DOHH2 (cell line): ENCODE measurements at regions not wholly inside any gene's neighbourhood (a gene's known extent, or its start where the extent isn't known, plus 50 kb on each side); places are given as distances from the start of the nearest gene placed in this dataset.

Experiments used
- H3F3A ChIP-seq: fragments of 200-600 bp; sonication (generic), shearing (Covaris generic); 2 replicates; pipeline ENCODE4 v1.6.0; 2016; ENCODE audit warnings: antibody characterized with exemption, mild to moderate bottlenecking; ENCODE audit not compliant: control insufficient read depth, insufficient read depth
- H3K27ac ChIP-seq: fragments of 200-600 bp; sonication (generic); 2 replicates; pipeline ENCODE4 v1.5.1; 2014; ENCODE audit warnings: low read depth, mild to moderate bottlenecking, low read length, moderate library complexity
- H3K27me3 ChIP-seq: fragments of 200-600 bp; sonication (generic); 2 replicates; pipeline ENCODE4 v1.6.1; 2014; ENCODE audit warnings: mild to moderate bottlenecking, low read length, mixed read lengths; ENCODE audit not compliant: control insufficient read depth
- H3K36me3 ChIP-seq: fragments of 200-600 bp; sonication (generic); 2 replicates; pipeline ENCODE4 v1.6.1; 2014; ENCODE audit warnings: mild to moderate bottlenecking, low read length, moderate library complexity, mixed read lengths; ENCODE audit not compliant: control insufficient read depth
- H3K4me1 ChIP-seq: fragments of 200-600 bp; sonication (generic); 2 replicates; pipeline ENCODE4 v1.6.1; 2014; ENCODE audit warnings: mild to moderate bottlenecking, low read length, mixed read lengths; ENCODE audit not compliant: control insufficient read depth
- H3K4me2 ChIP-seq: fragments of 200-600 bp; sonication (generic); 2 replicates; pipeline ENCODE4 v1.6.0; 2014; ENCODE audit warnings: mild to moderate bottlenecking, low read length, moderate library complexity
- H3K4me3 ChIP-seq: fragments of 200-600 bp; sonication (generic); 2 replicates; pipeline ENCODE4 v1.5.1; 2014; ENCODE audit warnings: mild to moderate bottlenecking, low read length, mixed read lengths
- H3K79me2 ChIP-seq: fragments of 200-600 bp; sonication (generic); 2 replicates; pipeline ENCODE4 v1.6.1; 2014; ENCODE audit warnings: mild to moderate bottlenecking, low read length, mixed read lengths; ENCODE audit not compliant: control insufficient read depth
- H3K9me2 ChIP-seq: fragments of 200-600 bp; sonication (generic); replicated peaks from 2 replicates; pipeline ENCODE4 v1.6.1; 2014; ENCODE audit warnings: mild to moderate bottlenecking, low read length, mixed read lengths; ENCODE audit not compliant: control insufficient read depth
- H3K9me3 ChIP-seq: fragments of 200-600 bp; sonication (generic); 2 replicates; pipeline ENCODE4 v1.6.1; 2014; ENCODE audit warnings: antibody characterized with exemption, low read length, mixed read lengths; ENCODE audit not compliant: control insufficient read depth, insufficient read depth
- H4K20me1 ChIP-seq: fragments of 200-600 bp; sonication (generic); 2 replicates; pipeline ENCODE4 v1.6.0; 2014; ENCODE audit warnings: low read depth, mild to moderate bottlenecking, antibody characterized with exemption, low read length, moderate library complexity; ENCODE audit not compliant: control insufficient read depth, insufficient read depth
- CTCF ChIP-seq: fragments of 200-600 bp; sonication (generic); IDR thresholded peaks from one replicate; pipeline ENCODE4 v1.5.1; 2014; ENCODE audit warnings: antibody characterized with exemption, mild to moderate bottlenecking, low read depth, low read length; ENCODE audit not compliant: poor library complexity, severe bottlenecking
- EZH2phosphoT487 ChIP-seq: fragments of 200-600 bp; sonication (generic); IDR thresholded peaks from 2 replicates; pipeline ENCODE4 v1.6.1; 2017; ENCODE audit warnings: borderline replicate concordance, mild to moderate bottlenecking, antibody characterized with exemption, low read length, moderate library complexity, mixed read lengths

GRCh38 chr4:137630252-137630651 lies 98.0 kb upstream of the PCDH18 start:
- Histone ChIP-seq H3K4me3 (no peak overlapping the region), H3K27ac (no peak overlapping the region), H3K36me3 (no peaks in the 10 kb centered on the region), H3K27me3 (no peaks in the 10 kb centered on the region), H3K4me2 (no peak overlapping the region), H3K79me2 (no peaks in the 10 kb centered on the region), H3F3A (no peaks in the 10 kb centered on the region), H3K4me1 (no peaks in the 10 kb centered on the region), H3K9me3 (no peaks in the 10 kb centered on the region), H4K20me1 (no peaks in the 10 kb centered on the region), H3K9me2 (no peaks in the 10 kb centered on the region)
- TF ChIP-seq CTCF, result no peak

- Histone ChIP-seq H3K4me2 (no peak overlapping the region), H3K4me3 (no peak overlapping the region), H3K79me2 (no peaks in the 10 kb centered on the region), H3K27me3 (no peaks in the 10 kb centered on the region), H3K27ac (no peak overlapping the region), H3K4me1 (no peaks in the 10 kb centered on the region), H3F3A (no peaks in the 10 kb centered on the region), H4K20me1 (no peaks in the 10 kb centered on the region), H3K36me3 (no peaks in the 10 kb centered on the region), H3K9me2 (no peaks in the 10 kb centered on the region), H3K9me3 (no peaks in the 10 kb centered on the region)
- TF ChIP-seq CTCF, result no peak
- no peak for TF ChIP-seq EZH2phosphoT487
Observed at GRCh38 chr4:137627739-137628460, 95.6 kb upstream of the PCDH18 start.

- no peaks in the 10 kb centered on the region for H3K79me2 ChIP-seq
- H3K27me3 ChIP-seq, result no peaks in the 10 kb centered on the region
- H3F3A ChIP-seq, result no peaks in the 10 kb centered on the region
- H4K20me1 ChIP-seq, result no peaks in the 10 kb centered on the region
- H3K36me3 ChIP-seq, result no peaks in the 10 kb centered on the region
- no peak overlapping the region for H3K27ac ChIP-seq
- no peaks in the 10 kb centered on the region for H3K9me3 ChIP-seq
- no peaks in the 10 kb centered on the region for H3K9me2 ChIP-seq
- TF ChIP-seq CTCF (no peak), EZH2phosphoT487 (no peak)
- no peaks in the 10 kb centered on the region for H3K4me1 ChIP-seq
- H3K4me3 ChIP-seq, result no peak overlapping the region
- no peak overlapping the region for H3K4me2 ChIP-seq
Observed at GRCh38 chr4:137626942-137627738, 94.8 kb upstream of the PCDH18 start.
